Karpas-422 (cell line): ENCODE measurements at regions not wholly inside any gene's neighbourhood (a gene's known extent, or its start where the extent isn't known, plus 50 kb on each side); places are given as distances from the start of the nearest gene placed in this dataset.

Source experiments
- DNase-seq: peaks from one replicate; pipeline ENCODE4 v3.0.0-alpha.2; 2015
- H2AFZ ChIP-seq: fragments of 200-600 bp; sonication (generic); 2 replicates; pipeline ENCODE4 v1.6.1; 2014; ENCODE audit warnings: antibody characterized with exemption, low read length, mixed read lengths
- H3K27ac ChIP-seq: fragments of 200-600 bp; sonication (generic); 2 replicates; pipeline ENCODE4 v1.5.1; 2014; ENCODE audit warnings: mild to moderate bottlenecking, low read length, moderate library complexity
- H3K27me3 ChIP-seq: fragments of 200-600 bp; sonication (generic); 2 replicates; pipeline ENCODE4 v1.6.1; 2014; ENCODE audit warnings: low read length, mixed read lengths
- H3K36me3 ChIP-seq: fragments of 200-600 bp; sonication (generic); 2 replicates; pipeline ENCODE4 v1.6.1; 2014; ENCODE audit warnings: low read length, mixed read lengths; ENCODE audit not compliant: insufficient read depth
- H3K4me1 ChIP-seq: fragments of 200-600 bp; sonication (generic); 2 replicates; pipeline ENCODE4 v1.6.1; 2014; ENCODE audit warnings: mild to moderate bottlenecking, low read length, mixed read lengths
- H3K4me2 ChIP-seq: fragments of 200-600 bp; sonication (generic); 2 replicates; pipeline ENCODE4 v1.6.1; 2014; ENCODE audit warnings: low read length, low read depth, mild to moderate bottlenecking; ENCODE audit not compliant: poor library complexity, severe bottlenecking
- H3K4me3 ChIP-seq: fragments of 200-600 bp; sonication (generic); 2 replicates; pipeline ENCODE4 v1.5.1; 2014; ENCODE audit warnings: mild to moderate bottlenecking, antibody characterized with exemption, low read length, mixed read lengths
- H3K79me2 ChIP-seq: fragments of 200-600 bp; sonication (generic); 2 replicates; pipeline ENCODE4 v1.6.1; 2014; ENCODE audit warnings: mild to moderate bottlenecking, low read length, mixed read lengths
- H3K9ac ChIP-seq: fragments of 200-600 bp; sonication (generic); 2 replicates; pipeline ENCODE4 v1.6.0; 2014; ENCODE audit warnings: low read length
- H3K9me2 ChIP-seq: fragments of 200-600 bp; sonication (generic), shearing (Covaris generic); replicated peaks from 2 replicates; pipeline ENCODE4 v1.6.0; 2014; ENCODE audit warnings: mild to moderate bottlenecking, low read length, moderate library complexity; ENCODE audit not compliant: insufficient read depth
- H3K9me3 ChIP-seq: fragments of 300-700, 200-600 bp; sonication (generic); 2 replicates; pipeline ENCODE4 v1.6.1; 2014; ENCODE audit warnings: low read length, mixed read lengths
- H4K20me1 ChIP-seq: fragments of 200-600 bp; sonication (generic); 2 replicates; pipeline ENCODE4 v1.6.1; 2014; ENCODE audit warnings: mild to moderate bottlenecking, antibody characterized with exemption, low read length, low read depth; ENCODE audit not compliant: insufficient read depth

DNA sequence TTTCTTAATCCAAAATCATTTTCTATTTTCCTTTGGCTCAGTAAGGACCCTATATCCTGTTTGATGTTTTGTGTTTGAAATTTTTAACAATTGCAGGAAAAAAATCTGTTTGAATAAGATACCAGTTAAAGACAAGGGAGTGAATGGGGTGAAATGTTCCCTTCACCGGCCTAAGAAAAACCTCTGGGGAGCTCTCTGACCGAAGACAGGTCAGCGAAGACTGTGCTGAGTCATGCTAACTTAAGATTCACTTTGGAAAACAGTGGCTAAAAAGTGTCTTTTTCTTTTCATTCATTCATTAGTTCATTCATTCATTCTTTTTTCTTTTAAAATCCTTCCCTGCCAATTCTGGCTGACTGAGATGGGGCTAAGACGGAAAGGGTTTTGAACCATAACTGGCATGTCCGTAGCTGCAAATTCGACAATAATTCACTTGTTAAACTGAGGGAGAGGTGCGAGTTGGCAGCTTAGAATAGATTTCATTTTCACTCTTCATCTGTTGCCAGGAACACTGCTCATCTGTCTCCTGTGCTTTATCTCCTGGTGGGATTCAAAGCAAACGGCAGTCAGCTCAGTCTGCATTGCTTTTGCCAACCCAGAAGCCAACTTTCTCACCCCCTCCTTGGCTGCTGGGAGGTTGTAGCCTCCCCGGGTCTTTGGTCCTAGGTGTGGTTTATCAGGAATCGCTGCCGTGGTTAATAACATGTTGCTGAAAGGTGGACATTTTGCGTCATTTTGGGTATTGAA, 434.0 kb upstream of the LARGE1 start:
- Histone ChIP-seq H3K27me3 (no peaks in the 10 kb centered on the region), H3K36me3 (no peaks in the 10 kb centered on the region), H3K4me2 (no peak overlapping the region), H4K20me1 (no peaks in the 10 kb centered on the region), H3K79me2 (no peaks in the 10 kb centered on the region), H3K4me3 (no peak overlapping the region), H2AFZ (no peak overlapping the region), H3K9me3 (no peaks in the 10 kb centered on the region), H3K9me2 (no peaks in the 10 kb centered on the region), H3K4me1 (no peaks in the 10 kb centered on the region), H3K27ac (no peak overlapping the region), H3K9ac (no peak overlapping the region)
- DNase-seq = no peak

DNA sequence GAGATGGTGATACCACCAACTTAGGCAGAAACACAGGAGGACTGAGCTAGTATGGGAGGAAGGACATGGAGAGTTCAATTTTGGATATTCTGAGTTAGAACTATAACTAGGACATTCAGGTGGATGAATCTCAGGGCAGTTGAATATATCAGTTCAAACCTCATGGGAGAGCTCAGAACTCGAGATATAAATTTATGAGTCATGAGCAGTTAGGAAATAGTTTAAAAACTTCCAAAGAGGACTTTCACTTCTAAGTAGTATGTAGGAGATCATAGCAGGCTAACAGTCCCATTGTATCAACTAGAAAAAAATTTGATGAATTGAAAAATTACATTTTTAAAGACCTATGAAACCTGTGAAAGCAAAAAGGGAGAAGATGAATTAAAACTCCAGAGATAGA, 436.2 kb upstream of the LARGE1 start:
- H3K79me2 ChIP-seq = no peaks in the 10 kb centered on the region
- no peak overlapping the region for H3K4me3 ChIP-seq
- H4K20me1 ChIP-seq = no peaks in the 10 kb centered on the region
- no peak overlapping the region for H3K27ac ChIP-seq
- H3K9me2 ChIP-seq = no peaks in the 10 kb centered on the region
- no peak overlapping the region for H3K9ac ChIP-seq
- H3K27me3 ChIP-seq = no peaks in the 10 kb centered on the region
- H3K9me3 ChIP-seq = no peaks in the 10 kb centered on the region
- no peaks in the 10 kb centered on the region for H3K36me3 ChIP-seq
- no peak overlapping the region for H2AFZ ChIP-seq
- no peak overlapping the region for H3K4me2 ChIP-seq
- no peaks in the 10 kb centered on the region for H3K4me1 ChIP-seq
- DNase-seq = no peak

DNA sequence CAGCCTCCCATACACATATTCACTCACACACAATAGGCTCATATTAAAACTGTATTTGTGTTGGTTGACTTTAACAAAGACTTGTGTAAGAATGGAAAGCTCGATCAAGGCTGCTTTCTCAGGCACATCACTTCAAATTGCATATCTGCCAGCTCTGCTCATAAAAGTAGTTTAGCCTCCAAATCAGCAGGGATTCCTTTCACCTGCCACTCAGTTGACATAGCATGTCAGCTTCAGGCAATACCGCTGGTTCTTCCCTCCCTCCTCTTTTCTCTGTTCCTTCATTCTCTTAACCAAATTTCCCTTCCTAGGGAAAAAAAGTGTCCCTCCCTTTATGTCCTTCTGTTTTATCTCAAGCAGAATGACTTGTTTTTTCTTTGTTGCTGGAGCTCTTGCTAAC, 450.4 kb upstream of the LARGE1 start:
- H3K27ac ChIP-seq = no peak overlapping the region
- no peaks in the 10 kb centered on the region for H3K9me3 ChIP-seq
- DNase-seq = no peak
- no peaks in the 10 kb centered on the region for H3K4me1 ChIP-seq
- H3K79me2 ChIP-seq = no peaks in the 10 kb centered on the region
- H3K9ac ChIP-seq = no peak overlapping the region
- H3K27me3 ChIP-seq = no peaks in the 10 kb centered on the region
- no peak overlapping the region for H3K4me3 ChIP-seq
- H3K4me2 ChIP-seq = no peak overlapping the region
- H2AFZ ChIP-seq = no peak overlapping the region
- H4K20me1 ChIP-seq = no peaks in the 10 kb centered on the region
- no peaks in the 10 kb centered on the region for H3K9me2 ChIP-seq
- no peaks in the 10 kb centered on the region for H3K36me3 ChIP-seq

DNA sequence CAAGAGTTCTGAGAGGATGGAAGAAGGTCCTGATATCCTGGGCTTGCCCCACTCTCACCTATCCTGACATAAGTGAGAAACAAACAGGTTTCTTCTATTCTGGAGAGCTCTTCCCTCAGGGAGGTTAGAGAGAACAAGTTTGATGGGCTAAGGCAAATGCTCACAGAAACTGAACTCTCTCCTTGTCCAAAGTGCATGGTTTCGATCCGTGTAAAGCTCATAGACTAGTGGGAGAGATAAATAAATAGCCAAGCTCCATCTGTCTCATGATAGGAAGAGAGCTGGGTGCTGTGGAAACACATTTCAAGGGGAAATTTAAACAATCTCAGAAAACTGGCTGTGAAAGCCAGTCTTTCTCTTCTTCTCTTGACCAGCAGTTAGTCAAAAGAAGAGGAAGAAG, 459.5 kb upstream of the LARGE1 start:
- Histone ChIP-seq H3K4me3 (no peak overlapping the region), H3K27ac (no peak overlapping the region), H2AFZ (no peak overlapping the region), H3K36me3 (no peaks in the 10 kb centered on the region), H3K4me2 (no peak overlapping the region), H3K79me2 (no peaks in the 10 kb centered on the region), H3K27me3 (no peaks in the 10 kb centered on the region), H3K9me3 (no peaks in the 10 kb centered on the region), H4K20me1 (no peaks in the 10 kb centered on the region), H3K4me1 (no peaks in the 10 kb centered on the region), H3K9ac (no peak overlapping the region), H3K9me2 (0 out of 2 replicates have a peak, but pooled peaks cover 4% of the 10 kb centered on the region)
- DNase-seq = no peak

GRCh38 chr22:34380532-34380931, 460.3 kb upstream of the LARGE1 start:
- Histone ChIP-seq H3K4me1 (no peaks in the 10 kb centered on the region), H3K4me3 (no peak overlapping the region), H2AFZ (no peak overlapping the region), H4K20me1 (no peaks in the 10 kb centered on the region), H3K36me3 (no peaks in the 10 kb centered on the region), H3K4me2 (no peak overlapping the region), H3K9ac (no peak overlapping the region), H3K27ac (no peak overlapping the region), H3K79me2 (no peaks in the 10 kb centered on the region), H3K27me3 (no peaks in the 10 kb centered on the region), H3K9me2 (0 out of 2 replicates have a peak, but pooled peaks cover 4% of the 10 kb centered on the region), H3K9me3 (no peaks in the 10 kb centered on the region)
- DNase-seq = no peak

- H3K4me2 ChIP-seq = no peak overlapping the region
Observed at GRCh38 chr22:34390400-34390799, 470.1 kb upstream of the LARGE1 start.

GRCh38 chr22:34395370-34395769, 475.1 kb upstream of the LARGE1 start:
- DNase-seq = no peak
- Histone ChIP-seq H3K9me3 (no peaks in the 10 kb centered on the region), H3K4me3 (no peak overlapping the region), H3K36me3 (no peaks in the 10 kb centered on the region), H2AFZ (no peak overlapping the region), H3K4me1 (no peaks in the 10 kb centered on the region), H3K9ac (no peak overlapping the region), H3K27ac (no peak overlapping the region), H3K9me2 (no peaks in the 10 kb centered on the region), H3K4me2 (no peak overlapping the region), H3K79me2 (no peaks in the 10 kb centered on the region), H4K20me1 (no peaks in the 10 kb centered on the region), H3K27me3 (peaks cover 2% of the 10 kb centered on the region; the same call in 1 of the 2 replicates)

More at GRCh38 chr22:34390400-34390799, 470.1 kb upstream of the LARGE1 start:
- Histone ChIP-seq H2AFZ (no peak overlapping the region), H3K9ac (no peak overlapping the region), H3K27me3 (no peaks in the 10 kb centered on the region), H3K4me3 (no peak overlapping the region), H4K20me1 (no peaks in the 10 kb centered on the region), H3K79me2 (no peaks in the 10 kb centered on the region), H3K36me3 (no peaks in the 10 kb centered on the region), H3K9me3 (no peaks in the 10 kb centered on the region), H3K9me2 (no peaks in the 10 kb centered on the region), H3K4me1 (no peaks in the 10 kb centered on the region), H3K27ac (no peak overlapping the region)
- no peak for DNase-seq

DNA sequence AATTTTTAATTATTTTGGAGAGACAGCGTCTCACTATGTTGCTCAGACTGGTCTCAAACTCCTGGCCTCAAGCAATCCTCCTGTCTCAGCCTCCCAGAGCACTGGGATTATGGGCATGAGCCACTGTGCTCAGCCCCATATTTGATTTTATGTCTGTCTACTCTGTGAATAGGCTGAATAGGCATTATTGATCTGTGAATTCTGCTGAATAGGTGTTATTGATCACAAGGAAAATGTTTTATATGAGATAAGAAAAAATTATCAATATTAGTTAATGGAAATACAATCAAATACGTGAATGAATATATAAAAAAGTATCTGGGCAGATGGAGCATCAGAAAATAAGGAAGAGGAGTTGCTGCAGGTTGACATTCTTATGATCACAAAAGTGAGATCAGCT, 483.4 kb upstream of the LARGE1 start:
- DNase-seq = no peak
- H3K9me2 ChIP-seq = no peaks in the 10 kb centered on the region
- no peaks in the 10 kb centered on the region for H3K4me1 ChIP-seq
- H3K9me3 ChIP-seq = no peaks in the 10 kb centered on the region
- H2AFZ ChIP-seq = no peak overlapping the region
- H3K27ac ChIP-seq = no peak overlapping the region
- no peaks in the 10 kb centered on the region for H3K79me2 ChIP-seq
- H3K36me3 ChIP-seq = no peaks in the 10 kb centered on the region
- H3K9ac ChIP-seq = no peak overlapping the region
- no peak overlapping the region for H3K4me2 ChIP-seq
- no peak overlapping the region for H3K4me3 ChIP-seq
- no peaks in the 10 kb centered on the region for H4K20me1 ChIP-seq
- peaks cover 2% of the 10 kb centered on the region; the same call in 1 of the 2 replicates for H3K27me3 ChIP-seq
